A673 (cell line): ENCODE measurements at regions not wholly inside any gene's neighbourhood (a gene's known extent, or its start where the extent isn't known, plus 50 kb on each side); places are given as distances from the start of the nearest gene placed in this dataset.

Source experiments
- EZH2 ChIP-seq: fragments of 200-600 bp; sonication (generic); IDR thresholded peaks from 2 replicates; pipeline ENCODE4 v1.6.1; 2017; ENCODE audit warnings: borderline replicate concordance, low read depth, mild to moderate bottlenecking, mixed read lengths, antibody characterized with exemption, low read length; ENCODE audit not compliant: poor library complexity, severe bottlenecking
- TF ChIP-seq, protein P1 (sequence below): fragments of 300-800, 200-600 bp; sonication (generic); conservative IDR thresholded peaks from 2 replicates; pipeline ENCODE4 v1.5.1; 2017; ENCODE audit warnings: low read depth, mild to moderate bottlenecking, antibody characterized with exemption, low read length, moderate library complexity, mixed read lengths

DNA sequence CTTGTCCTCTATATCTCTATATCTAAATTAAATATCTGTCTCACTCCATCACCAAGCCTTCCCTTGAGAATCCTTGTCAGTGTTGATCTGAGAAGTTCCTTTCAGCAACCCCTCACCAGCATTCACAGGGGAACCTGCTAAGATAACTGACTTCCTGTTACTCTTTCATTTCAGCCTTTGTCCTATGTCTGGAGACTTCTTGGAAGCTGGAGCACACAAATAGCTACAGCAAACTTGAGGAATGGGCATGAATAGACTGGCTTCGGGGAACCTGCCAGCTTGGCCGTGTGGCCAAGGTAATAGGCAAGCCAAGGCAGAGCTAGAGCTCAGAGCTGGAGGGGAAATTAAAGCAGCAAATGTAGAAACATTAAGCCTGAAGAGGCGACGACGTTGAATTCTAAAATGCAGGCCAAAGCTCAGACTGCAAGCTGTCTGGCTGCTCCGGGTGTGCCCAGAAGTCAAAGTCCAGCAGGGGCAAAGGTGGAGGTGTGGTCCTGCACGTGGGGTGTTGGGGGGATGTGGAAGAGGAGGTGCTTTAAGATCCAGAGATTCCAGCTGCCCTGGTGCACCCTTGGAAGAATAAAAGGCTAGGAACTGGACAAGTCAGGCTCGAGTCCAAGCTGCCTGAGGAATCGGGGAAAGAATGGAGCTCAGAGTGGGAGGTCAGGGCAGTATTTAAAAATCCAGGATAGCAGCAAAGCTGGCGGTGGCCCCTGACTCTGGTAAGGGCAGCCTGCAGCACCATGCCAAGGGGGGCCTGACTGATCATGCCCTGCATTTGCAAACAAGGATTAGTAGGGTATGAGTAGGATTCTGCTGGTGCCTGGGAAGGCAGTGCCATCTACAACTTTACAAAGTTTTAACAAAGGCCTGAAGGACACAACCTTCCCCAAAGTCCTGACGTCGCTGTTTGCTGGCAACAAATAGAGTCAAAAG is 185.0 kb upstream of the SGK1 start:
- TF ChIP-seq, protein P1, sequence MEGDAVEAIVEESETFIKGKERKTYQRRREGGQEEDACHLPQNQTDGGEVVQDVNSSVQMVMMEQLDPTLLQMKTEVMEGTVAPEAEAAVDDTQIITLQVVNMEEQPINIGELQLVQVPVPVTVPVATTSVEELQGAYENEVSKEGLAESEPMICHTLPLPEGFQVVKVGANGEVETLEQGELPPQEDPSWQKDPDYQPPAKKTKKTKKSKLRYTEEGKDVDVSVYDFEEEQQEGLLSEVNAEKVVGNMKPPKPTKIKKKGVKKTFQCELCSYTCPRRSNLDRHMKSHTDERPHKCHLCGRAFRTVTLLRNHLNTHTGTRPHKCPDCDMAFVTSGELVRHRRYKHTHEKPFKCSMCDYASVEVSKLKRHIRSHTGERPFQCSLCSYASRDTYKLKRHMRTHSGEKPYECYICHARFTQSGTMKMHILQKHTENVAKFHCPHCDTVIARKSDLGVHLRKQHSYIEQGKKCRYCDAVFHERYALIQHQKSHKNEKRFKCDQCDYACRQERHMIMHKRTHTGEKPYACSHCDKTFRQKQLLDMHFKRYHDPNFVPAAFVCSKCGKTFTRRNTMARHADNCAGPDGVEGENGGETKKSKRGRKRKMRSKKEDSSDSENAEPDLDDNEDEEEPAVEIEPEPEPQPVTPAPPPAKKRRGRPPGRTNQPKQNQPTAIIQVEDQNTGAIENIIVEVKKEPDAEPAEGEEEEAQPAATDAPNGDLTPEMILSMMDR = no peak
- no peak for TF ChIP-seq EZH2
